GM23338 (cell line): ENCODE measurements at regions not wholly inside any gene's neighbourhood (a gene's known extent, or its start where the extent isn't known, plus 50 kb on each side); places are given as distances from the start of the nearest gene placed in this dataset.

ENCODE experiments used
- ATAC-seq: fragments of 200-7000 bp; cut with Tn5 transposase; 3 replicates; pipeline ENCODE4 v1.9.1; 2020
- DNase-seq: peaks from one replicate; pipeline ENCODE4 v3.0.0-alpha.2; 2015; ENCODE audit warnings: low spot score
- H2AFZ ChIP-seq: fragments of 200-600 bp; sonication (generic); 2 replicates; pipeline ENCODE4 v1.8.0; 2016; ENCODE audit warnings: antibody characterized with exemption, mild to moderate bottlenecking, moderate library complexity
- H3F3A ChIP-seq: fragments of 200-600 bp; sonication (generic); replicated peaks from 2 replicates; pipeline ENCODE4 v1.8.0; 2017; ENCODE audit warnings: antibody characterized with exemption, mixed run types, low read depth
- H3K27ac ChIP-seq: fragments of 200-600 bp; sonication (generic); 2 replicates; pipeline ENCODE4 v1.6.1; 2016; ENCODE audit warnings: low read depth
- H3K27me3 ChIP-seq: fragments of 200-600 bp; sonication (generic); 2 replicates; pipeline ENCODE4 v1.8.0; 2016; ENCODE audit warnings: mild to moderate bottlenecking, mixed run types, moderate library complexity; ENCODE audit not compliant: insufficient read depth
- H3K36me3 ChIP-seq: fragments of 200-600 bp; sonication (generic); 2 replicates; pipeline ENCODE4 v1.8.0; 2016; ENCODE audit warnings: mild to moderate bottlenecking; ENCODE audit not compliant: insufficient read depth
- H3K4me1 ChIP-seq: fragments of 200-600 bp; sonication (generic); 2 replicates; pipeline ENCODE4 v1.8.0; 2016; ENCODE audit warnings: mild to moderate bottlenecking, moderate library complexity; ENCODE audit not compliant: insufficient read depth
- H3K4me2 ChIP-seq: fragments of 200-600 bp; sonication (generic); 2 replicates; pipeline ENCODE4 v1.7.1; 2017; ENCODE audit warnings: mixed run types
- H3K4me3 ChIP-seq: fragments of 200-600 bp; sonication (generic); 2 replicates; pipeline ENCODE4 v1.6.1; 2016; ENCODE audit warnings: mixed run types
- H3K79me2 ChIP-seq: fragments of 200-600 bp; sonication (generic); replicated peaks from 2 replicates; pipeline ENCODE4 v1.8.0; 2017; ENCODE audit warnings: mild to moderate bottlenecking; ENCODE audit not compliant: insufficient read depth
- H3K9me2 ChIP-seq: fragments of 200-600 bp; sonication (generic); 2 replicates; pipeline ENCODE4 v1.8.0; 2017; ENCODE audit not compliant: insufficient read depth
- H4K20me1 ChIP-seq: fragments of 200-600 bp; sonication (generic); replicated peaks from 2 replicates; pipeline ENCODE4 v1.8.0; 2017; ENCODE audit warnings: mild to moderate bottlenecking; ENCODE audit not compliant: insufficient read depth
- H3K27ac Mint-ChIP-seq: 2 replicates; pipeline ENCODE4 v1.8.0; 2020; ENCODE audit warnings: inconsistent platforms, mild to moderate bottlenecking, moderate library complexity, mixed read lengths
- H3K27me3 Mint-ChIP-seq: 3 replicates; pipeline ENCODE4 v1.8.0; 2022; ENCODE audit warnings: low read depth, mild to moderate bottlenecking, moderate library complexity, mixed read lengths, inconsistent platforms; ENCODE audit not compliant: insufficient read depth, poor library complexity
- H3K36me3 Mint-ChIP-seq: 3 replicates; pipeline ENCODE4 v1.8.0; 2021; ENCODE audit warnings: low read depth, mild to moderate bottlenecking, inconsistent platforms, moderate library complexity, mixed read lengths
- H3K4me1 Mint-ChIP-seq: 3 replicates; pipeline ENCODE4 v1.8.0; 2020; ENCODE audit warnings: mild to moderate bottlenecking, inconsistent platforms, mixed read lengths
- H3K4me3 Mint-ChIP-seq: 3 replicates; pipeline ENCODE4 v1.8.0; 2021; ENCODE audit warnings: moderate library complexity, mild to moderate bottlenecking, inconsistent platforms, mixed read lengths
- H3K9me3 Mint-ChIP-seq: 3 replicates; pipeline ENCODE4 v1.8.0; 2020; ENCODE audit warnings: moderate library complexity, mild to moderate bottlenecking, inconsistent platforms, mixed read lengths
- CREB1 ChIP-seq: fragments of 250-450 bp; sonication (Bioruptor Pico); IDR thresholded peaks from 2 replicates; pipeline ENCODE4 v1.5.0; 2020; ENCODE audit warnings: low read depth, mild to moderate bottlenecking, moderate library complexity
- EZH2 ChIP-seq: fragments of 200-600 bp; sonication (generic); IDR thresholded peaks from one replicate; pipeline ENCODE4 v1.8.0; 2017; ENCODE audit warnings: antibody characterized with exemption, mild to moderate bottlenecking, low read depth; ENCODE audit not compliant: unreplicated experiment
- EZH2phosphoT487 ChIP-seq: fragments of 200-600 bp; sonication (generic); IDR thresholded peaks from one replicate; pipeline ENCODE4 v1.8.1; 2018; ENCODE audit warnings: antibody characterized with exemption; ENCODE audit not compliant: unreplicated experiment
- JUNB ChIP-seq: IDR thresholded peaks from one replicate; pipeline ENCODE4 v1.6.1; 2016; ENCODE audit warnings: antibody characterized with exemption; ENCODE audit not compliant: unreplicated experiment
- NANOG ChIP-seq: IDR thresholded peaks from 2 replicates; pipeline ENCODE4 v1.6.1; 2016; ENCODE audit warnings: antibody characterized with exemption, borderline replicate concordance
- POLR2AphosphoS5 ChIP-seq: IDR thresholded peaks from 2 replicates; pipeline ENCODE4 v1.6.1; 2016; ENCODE audit warnings: antibody characterized with exemption, low read depth
- REST ChIP-seq: IDR thresholded peaks from one replicate; pipeline ENCODE4 v1.6.1; 2018; ENCODE audit warnings: antibody characterized with exemption; ENCODE audit not compliant: unreplicated experiment
- STAT1 ChIP-seq: IDR thresholded peaks from one replicate; pipeline ENCODE4 v1.6.1; 2016; ENCODE audit warnings: antibody characterized with exemption; ENCODE audit not compliant: unreplicated experiment
- ZNF114 ChIP-seq: fragments of 250-450 bp; sonication (Bioruptor Pico); IDR thresholded peaks from 2 replicates; pipeline ENCODE4 v1.5.0; 2020; ENCODE audit warnings: mild to moderate bottlenecking, moderate library complexity
- ZNF331 ChIP-seq: fragments of 250-450 bp; sonication (Bioruptor Pico); IDR thresholded peaks from 2 replicates; pipeline ENCODE4 v1.5.0; 2020; ENCODE audit warnings: low read depth, mild to moderate bottlenecking, moderate library complexity
- TF ChIP-seq, protein P1 (sequence below): fragments of 250-450 bp; sonication (Bioruptor Pico); IDR thresholded peaks from 2 replicates; pipeline ENCODE4 v1.5.0; 2020; ENCODE audit warnings: mild to moderate bottlenecking, moderate library complexity
- TF ChIP-seq, protein P2 (sequence below), 2 experiments: fragments of 200-600 bp in 1 of 2; sonication (generic) in 1 of 2; conservative IDR thresholded peaks; 2 replicates each; pipeline versions ENCODE4 v1.5.1 to v1.6.1; 2016 to 2017; ENCODE audit warnings: antibody characterized with exemption in 2 of 2, low read depth in 2 of 2, mild to moderate bottlenecking in 2 of 2, moderate library complexity in 1 of 2
- TF ChIP-seq, protein P3 (sequence below): IDR thresholded peaks from 2 replicates; pipeline ENCODE4 v1.6.1; 2016; ENCODE audit warnings: antibody characterized with exemption

DNA sequence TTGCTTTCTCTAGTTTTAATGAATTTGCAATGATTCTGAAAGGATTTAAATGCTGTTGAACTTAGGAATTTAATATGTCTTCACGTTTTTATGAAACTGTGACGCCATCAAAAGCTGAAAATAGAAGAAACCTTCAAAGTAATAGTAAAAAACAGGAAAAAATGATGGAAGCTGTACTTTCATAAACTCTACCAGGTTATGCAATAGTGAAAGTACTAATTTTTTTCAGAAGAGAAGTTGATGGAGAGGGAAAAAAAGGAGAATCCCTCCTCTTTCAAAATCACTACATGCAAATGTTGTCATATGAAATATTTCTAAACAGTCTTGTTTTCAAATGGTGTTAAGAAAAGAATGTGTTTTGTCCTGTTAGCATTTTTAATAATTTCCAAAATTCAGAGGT lies 73.6 kb downstream of the ZNF330 start:
- Histone ChIP-seq H3K4me2 (no peak overlapping the region), H3K36me3 (no peaks in the 10 kb centered on the region), H3K4me1 (no peaks in the 10 kb centered on the region), H3F3A (no peaks in the 10 kb centered on the region), H3K79me2 (no peaks in the 10 kb centered on the region), H3K9me2 (no peaks in the 10 kb centered on the region), H3K27me3 (no peaks in the 10 kb centered on the region), H3K27ac (no peak overlapping the region), H3K4me3 (no peak overlapping the region), H2AFZ (no peak overlapping the region), H4K20me1 (no peaks in the 10 kb centered on the region)
- Mint-ChIP-seq H3K4me1 (peaks cover 2% of the 10 kb centered on the region; the same call in 2 of the 3 replicates), H3K9me3 (no peaks in the 10 kb centered on the region), H3K27me3 (peaks cover 2% of the 10 kb centered on the region), H3K27ac (no peak overlapping the region), H3K36me3 (no peaks in the 10 kb centered on the region), H3K4me3 (no peak overlapping the region)
- DNase-seq (no peak), ATAC-seq (no peak)
- TF ChIP-seq, protein P1, sequence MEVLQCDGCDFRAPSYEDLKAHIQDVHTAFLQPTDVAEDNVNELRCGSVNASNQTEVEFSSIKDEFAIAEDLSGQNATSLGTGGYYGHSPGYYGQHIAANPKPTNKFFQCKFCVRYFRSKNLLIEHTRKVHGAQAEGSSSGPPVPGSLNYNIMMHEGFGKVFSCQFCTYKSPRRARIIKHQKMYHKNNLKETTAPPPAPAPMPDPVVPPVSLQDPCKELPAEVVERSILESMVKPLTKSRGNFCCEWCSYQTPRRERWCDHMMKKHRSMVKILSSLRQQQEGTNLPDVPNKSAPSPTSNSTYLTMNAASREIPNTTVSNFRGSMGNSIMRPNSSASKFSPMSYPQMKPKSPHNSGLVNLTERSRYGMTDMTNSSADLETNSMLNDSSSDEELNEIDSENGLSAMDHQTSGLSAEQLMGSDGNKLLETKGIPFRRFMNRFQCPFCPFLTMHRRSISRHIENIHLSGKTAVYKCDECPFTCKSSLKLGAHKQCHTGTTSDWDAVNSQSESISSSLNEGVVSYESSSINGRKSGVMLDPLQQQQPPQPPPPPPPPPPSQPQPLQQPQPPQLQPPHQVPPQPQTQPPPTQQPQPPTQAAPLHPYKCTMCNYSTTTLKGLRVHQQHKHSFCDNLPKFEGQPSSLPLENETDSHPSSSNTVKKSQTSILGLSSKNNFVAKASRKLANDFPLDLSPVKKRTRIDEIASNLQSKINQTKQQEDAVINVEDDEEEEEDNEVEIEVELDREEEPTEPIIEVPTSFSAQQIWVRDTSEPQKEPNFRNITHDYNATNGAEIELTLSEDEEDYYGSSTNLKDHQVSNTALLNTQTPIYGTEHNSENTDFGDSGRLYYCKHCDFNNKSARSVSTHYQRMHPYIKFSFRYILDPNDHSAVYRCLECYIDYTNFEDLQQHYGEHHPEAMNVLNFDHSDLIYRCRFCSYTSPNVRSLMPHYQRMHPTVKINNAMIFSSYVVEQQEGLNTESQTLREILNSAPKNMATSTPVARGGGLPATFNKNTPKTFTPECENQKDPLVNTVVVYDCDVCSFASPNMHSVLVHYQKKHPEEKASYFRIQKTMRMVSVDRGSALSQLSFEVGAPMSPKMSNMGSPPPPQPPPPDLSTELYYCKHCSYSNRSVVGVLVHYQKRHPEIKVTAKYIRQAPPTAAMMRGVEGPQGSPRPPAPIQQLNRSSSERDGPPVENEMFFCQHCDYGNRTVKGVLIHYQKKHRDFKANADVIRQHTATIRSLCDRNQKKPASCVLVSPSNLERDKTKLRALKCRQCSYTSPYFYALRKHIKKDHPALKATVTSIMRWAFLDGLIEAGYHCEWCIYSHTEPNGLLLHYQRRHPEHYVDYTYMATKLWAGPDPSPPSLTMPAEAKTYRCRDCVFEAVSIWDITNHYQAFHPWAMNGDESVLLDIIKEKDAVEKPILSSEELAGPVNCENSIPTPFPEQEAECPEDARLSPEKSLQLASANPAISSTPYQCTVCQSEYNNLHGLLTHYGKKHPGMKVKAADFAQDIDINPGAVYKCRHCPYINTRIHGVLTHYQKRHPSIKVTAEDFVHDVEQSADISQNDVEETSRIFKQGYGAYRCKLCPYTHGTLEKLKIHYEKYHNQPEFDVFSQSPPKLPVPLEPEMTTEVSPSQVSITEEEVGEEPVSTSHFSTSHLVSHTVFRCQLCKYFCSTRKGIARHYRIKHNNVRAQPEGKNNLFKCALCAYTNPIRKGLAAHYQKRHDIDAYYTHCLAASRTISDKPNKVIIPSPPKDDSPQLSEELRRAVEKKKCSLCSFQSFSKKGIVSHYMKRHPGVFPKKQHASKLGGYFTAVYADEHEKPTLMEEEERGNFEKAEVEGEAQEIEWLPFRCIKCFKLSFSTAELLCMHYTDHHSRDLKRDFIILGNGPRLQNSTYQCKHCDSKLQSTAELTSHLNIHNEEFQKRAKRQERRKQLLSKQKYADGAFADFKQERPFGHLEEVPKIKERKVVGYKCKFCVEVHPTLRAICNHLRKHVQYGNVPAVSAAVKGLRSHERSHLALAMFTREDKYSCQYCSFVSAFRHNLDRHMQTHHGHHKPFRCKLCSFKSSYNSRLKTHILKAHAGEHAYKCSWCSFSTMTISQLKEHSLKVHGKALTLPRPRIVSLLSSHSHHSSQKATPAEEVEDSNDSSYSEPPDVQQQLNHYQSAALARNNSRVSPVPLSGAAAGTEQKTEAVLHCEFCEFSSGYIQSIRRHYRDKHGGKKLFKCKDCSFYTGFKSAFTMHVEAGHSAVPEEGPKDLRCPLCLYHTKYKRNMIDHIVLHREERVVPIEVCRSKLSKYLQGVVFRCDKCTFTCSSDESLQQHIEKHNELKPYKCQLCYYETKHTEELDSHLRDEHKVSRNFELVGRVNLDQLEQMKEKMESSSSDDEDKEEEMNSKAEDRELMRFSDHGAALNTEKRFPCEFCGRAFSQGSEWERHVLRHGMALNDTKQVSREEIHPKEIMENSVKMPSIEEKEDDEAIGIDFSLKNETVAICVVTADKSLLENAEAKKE = no peak
- TF ChIP-seq NANOG (no peak), EZH2phosphoT487 (no peak), EZH2 (no peak), POLR2AphosphoS5 (no peak), CREB1 (no peak), ZNF331 (CRISPR knock-in tag) (no peak), STAT1 (no peak), ZNF114 (CRISPR knock-in tag) (no peak), JUNB (no peak), REST (no peak)
- TF ChIP-seq, protein P2, sequence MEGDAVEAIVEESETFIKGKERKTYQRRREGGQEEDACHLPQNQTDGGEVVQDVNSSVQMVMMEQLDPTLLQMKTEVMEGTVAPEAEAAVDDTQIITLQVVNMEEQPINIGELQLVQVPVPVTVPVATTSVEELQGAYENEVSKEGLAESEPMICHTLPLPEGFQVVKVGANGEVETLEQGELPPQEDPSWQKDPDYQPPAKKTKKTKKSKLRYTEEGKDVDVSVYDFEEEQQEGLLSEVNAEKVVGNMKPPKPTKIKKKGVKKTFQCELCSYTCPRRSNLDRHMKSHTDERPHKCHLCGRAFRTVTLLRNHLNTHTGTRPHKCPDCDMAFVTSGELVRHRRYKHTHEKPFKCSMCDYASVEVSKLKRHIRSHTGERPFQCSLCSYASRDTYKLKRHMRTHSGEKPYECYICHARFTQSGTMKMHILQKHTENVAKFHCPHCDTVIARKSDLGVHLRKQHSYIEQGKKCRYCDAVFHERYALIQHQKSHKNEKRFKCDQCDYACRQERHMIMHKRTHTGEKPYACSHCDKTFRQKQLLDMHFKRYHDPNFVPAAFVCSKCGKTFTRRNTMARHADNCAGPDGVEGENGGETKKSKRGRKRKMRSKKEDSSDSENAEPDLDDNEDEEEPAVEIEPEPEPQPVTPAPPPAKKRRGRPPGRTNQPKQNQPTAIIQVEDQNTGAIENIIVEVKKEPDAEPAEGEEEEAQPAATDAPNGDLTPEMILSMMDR (conservative IDR thresholded peaks at IDR 0.05; ENCODE audit: low read depth in 2 of 2) = no peak
- TF ChIP-seq, protein P3, sequence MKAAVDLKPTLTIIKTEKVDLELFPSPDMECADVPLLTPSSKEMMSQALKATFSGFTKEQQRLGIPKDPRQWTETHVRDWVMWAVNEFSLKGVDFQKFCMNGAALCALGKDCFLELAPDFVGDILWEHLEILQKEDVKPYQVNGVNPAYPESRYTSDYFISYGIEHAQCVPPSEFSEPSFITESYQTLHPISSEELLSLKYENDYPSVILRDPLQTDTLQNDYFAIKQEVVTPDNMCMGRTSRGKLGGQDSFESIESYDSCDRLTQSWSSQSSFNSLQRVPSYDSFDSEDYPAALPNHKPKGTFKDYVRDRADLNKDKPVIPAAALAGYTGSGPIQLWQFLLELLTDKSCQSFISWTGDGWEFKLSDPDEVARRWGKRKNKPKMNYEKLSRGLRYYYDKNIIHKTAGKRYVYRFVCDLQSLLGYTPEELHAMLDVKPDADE = no peak
